HL-60 (cell line): ENCODE measurements at regions not wholly inside any gene's neighbourhood (a gene's known extent, or its start where the extent isn't known, plus 50 kb on each side); places are given as distances from the start of the nearest gene placed in this dataset.

Experiments
- DNase-seq, 2 experiments: peaks; one replicate each; pipeline ENCODE4 v3.0.0-alpha.2; 2010 to 2020; ENCODE audit warnings: low read depth in 1 of 2, low spot score in 1 of 2
- H3K27ac ChIP-seq: fragments of 250-450 bp; sonication (Bioruptor Pico); replicated peaks from 2 replicates; pipeline ENCODE4 v1.5.1; 2020; ENCODE audit warnings: mild to moderate bottlenecking, moderate library complexity
- H3K27me3 ChIP-seq: fragments of 250-450 bp; sonication (Bioruptor Pico); 2 replicates; pipeline ENCODE4 v1.5.1; 2021; ENCODE audit warnings: mild to moderate bottlenecking, moderate library complexity; ENCODE audit not compliant: insufficient read depth, poor library complexity, severe bottlenecking
- H3K4me3 ChIP-seq: replicated peaks from 2 replicates; pipeline ENCODE4 v1.5.1; 2011; ENCODE audit warnings: mild to moderate bottlenecking, control low read depth, low read length; ENCODE audit not compliant: insufficient read depth
- GABPA ChIP-seq: IDR thresholded peaks from 2 replicates; pipeline ENCODE4 v1.6.1; 2012; ENCODE audit warnings: low read depth
- POLR2AphosphoS5 ChIP-seq: IDR thresholded peaks from 2 replicates; pipeline ENCODE4 v1.6.1; 2012; ENCODE audit warnings: low read depth
- SPI1 ChIP-seq: IDR thresholded peaks from 2 replicates; pipeline ENCODE4 v1.6.1; 2012; ENCODE audit warnings: low read depth, mild to moderate bottlenecking, borderline replicate concordance
- TF ChIP-seq, protein P1 (sequence below): IDR thresholded peaks from 2 replicates; pipeline ENCODE4 v1.6.1; 2012; ENCODE audit warnings: low read depth; ENCODE audit not compliant: insufficient replicate concordance
- TF ChIP-seq, protein P2 (sequence below): IDR thresholded peaks from one replicate; pipeline ENCODE4 v1.5.1; 2011; ENCODE audit warnings: low read length, control low read depth, inconsistent platforms; ENCODE audit not compliant: insufficient read depth

DNA sequence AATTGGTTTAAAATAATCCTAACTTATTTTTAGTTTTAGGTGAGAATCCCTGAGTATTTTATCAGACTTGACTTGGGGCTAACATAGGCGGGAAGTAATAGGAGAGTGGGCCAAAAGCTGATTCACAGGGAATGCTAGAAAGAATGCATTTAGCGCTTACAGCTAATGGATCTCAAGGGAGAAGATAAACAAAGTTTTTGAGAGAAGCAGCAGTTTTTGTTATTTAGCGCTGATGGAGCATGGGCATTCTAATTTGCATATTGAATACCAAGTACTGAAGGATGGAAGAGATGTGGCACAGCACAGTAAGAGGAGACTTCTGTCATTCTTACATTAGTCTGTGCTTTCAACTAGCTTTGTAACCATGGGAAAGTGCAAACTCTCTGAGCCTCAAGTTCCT, 436.0 kb upstream of the FBXO33 start:
- no peak overlapping the region for H3K4me3 ChIP-seq
- H3K27ac ChIP-seq, result no peak overlapping the region
- no peaks in the 10 kb centered on the region for H3K27me3 ChIP-seq
- TF ChIP-seq, protein P1, sequence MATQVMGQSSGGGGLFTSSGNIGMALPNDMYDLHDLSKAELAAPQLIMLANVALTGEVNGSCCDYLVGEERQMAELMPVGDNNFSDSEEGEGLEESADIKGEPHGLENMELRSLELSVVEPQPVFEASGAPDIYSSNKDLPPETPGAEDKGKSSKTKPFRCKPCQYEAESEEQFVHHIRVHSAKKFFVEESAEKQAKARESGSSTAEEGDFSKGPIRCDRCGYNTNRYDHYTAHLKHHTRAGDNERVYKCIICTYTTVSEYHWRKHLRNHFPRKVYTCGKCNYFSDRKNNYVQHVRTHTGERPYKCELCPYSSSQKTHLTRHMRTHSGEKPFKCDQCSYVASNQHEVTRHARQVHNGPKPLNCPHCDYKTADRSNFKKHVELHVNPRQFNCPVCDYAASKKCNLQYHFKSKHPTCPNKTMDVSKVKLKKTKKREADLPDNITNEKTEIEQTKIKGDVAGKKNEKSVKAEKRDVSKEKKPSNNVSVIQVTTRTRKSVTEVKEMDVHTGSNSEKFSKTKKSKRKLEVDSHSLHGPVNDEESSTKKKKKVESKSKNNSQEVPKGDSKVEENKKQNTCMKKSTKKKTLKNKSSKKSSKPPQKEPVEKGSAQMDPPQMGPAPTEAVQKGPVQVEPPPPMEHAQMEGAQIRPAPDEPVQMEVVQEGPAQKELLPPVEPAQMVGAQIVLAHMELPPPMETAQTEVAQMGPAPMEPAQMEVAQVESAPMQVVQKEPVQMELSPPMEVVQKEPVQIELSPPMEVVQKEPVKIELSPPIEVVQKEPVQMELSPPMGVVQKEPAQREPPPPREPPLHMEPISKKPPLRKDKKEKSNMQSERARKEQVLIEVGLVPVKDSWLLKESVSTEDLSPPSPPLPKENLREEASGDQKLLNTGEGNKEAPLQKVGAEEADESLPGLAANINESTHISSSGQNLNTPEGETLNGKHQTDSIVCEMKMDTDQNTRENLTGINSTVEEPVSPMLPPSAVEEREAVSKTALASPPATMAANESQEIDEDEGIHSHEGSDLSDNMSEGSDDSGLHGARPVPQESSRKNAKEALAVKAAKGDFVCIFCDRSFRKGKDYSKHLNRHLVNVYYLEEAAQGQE, result no peak
- TF ChIP-seq SPI1 (no peak), GABPA (no peak), POLR2AphosphoS5 (no peak)
- TF ChIP-seq, protein P2, sequence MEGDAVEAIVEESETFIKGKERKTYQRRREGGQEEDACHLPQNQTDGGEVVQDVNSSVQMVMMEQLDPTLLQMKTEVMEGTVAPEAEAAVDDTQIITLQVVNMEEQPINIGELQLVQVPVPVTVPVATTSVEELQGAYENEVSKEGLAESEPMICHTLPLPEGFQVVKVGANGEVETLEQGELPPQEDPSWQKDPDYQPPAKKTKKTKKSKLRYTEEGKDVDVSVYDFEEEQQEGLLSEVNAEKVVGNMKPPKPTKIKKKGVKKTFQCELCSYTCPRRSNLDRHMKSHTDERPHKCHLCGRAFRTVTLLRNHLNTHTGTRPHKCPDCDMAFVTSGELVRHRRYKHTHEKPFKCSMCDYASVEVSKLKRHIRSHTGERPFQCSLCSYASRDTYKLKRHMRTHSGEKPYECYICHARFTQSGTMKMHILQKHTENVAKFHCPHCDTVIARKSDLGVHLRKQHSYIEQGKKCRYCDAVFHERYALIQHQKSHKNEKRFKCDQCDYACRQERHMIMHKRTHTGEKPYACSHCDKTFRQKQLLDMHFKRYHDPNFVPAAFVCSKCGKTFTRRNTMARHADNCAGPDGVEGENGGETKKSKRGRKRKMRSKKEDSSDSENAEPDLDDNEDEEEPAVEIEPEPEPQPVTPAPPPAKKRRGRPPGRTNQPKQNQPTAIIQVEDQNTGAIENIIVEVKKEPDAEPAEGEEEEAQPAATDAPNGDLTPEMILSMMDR, result no peak
- no peak for DNase-seq

DNA sequence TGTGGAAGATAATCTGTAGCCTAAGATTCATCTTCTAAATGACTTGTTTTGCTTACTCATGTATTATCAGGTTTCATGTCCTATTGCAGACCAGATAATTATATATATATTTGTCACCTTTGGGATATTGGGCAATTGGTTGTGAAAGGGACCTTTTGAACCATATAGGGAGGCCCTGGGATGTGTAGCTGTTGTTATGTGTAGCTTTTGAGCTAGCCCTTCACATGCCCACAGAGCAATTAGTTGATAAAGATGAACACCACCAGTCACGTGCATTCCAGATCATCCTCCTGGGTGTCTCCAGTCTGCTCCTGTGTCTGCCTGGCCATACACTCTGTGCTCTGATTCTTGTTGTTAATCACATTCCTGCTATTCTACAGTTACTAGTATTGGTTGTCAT, 431.2 kb upstream of the FBXO33 start:
- DNase-seq, result no peak
- Histone ChIP-seq H3K4me3 (no peak overlapping the region), H3K27ac (no peak overlapping the region), H3K27me3 (no peaks in the 10 kb centered on the region)
- TF ChIP-seq, protein P1, result no peak
- TF ChIP-seq SPI1 (no peak), GABPA (no peak), POLR2AphosphoS5 (no peak)
- TF ChIP-seq, protein P2, result no peak

DNA sequence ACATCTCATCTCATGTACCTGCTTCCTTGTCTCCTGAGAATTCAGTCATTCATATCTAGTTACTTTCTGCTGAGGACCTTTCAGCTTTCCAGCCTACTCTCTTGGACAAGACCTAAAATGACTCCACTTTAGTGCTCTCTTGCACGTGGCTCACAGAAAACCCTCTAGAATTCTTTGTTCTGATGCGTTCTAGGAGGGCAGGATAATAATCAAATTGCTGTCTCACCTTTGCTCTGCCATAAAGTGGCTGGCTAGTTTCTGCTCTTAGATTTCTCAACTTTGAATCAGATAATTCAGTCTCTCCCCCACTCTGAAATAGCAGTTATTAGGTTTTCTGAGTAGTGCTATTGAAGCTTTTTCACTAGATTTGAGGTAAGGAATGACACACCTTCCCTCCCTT, 429.5 kb upstream of the FBXO33 start:
- Histone ChIP-seq H3K27ac (no peak overlapping the region), H3K27me3 (no peaks in the 10 kb centered on the region), H3K4me3 (no peak overlapping the region)
- no peak for DNase-seq
- TF ChIP-seq GABPA, result no peak
- TF ChIP-seq, protein P2, result no peak
- TF ChIP-seq POLR2AphosphoS5, result no peak
- TF ChIP-seq, protein P1, result no peak
- no peak for TF ChIP-seq SPI1
